GM12878 (cell line): ENCODE measurements at regions not wholly inside any gene's neighbourhood (a gene's known extent, or its start where the extent isn't known, plus 50 kb on each side); places are given as distances from the start of the nearest gene placed in this dataset.

ENCODE experiments used
- ATAC-seq: fragments of 200-7000 bp; cut with Tn5 transposase; 3 replicates; pipeline ENCODE4 v1.9.1; 2020; ENCODE audit warnings: mild to moderate bottlenecking, moderate library complexity
- BruUV-seq: library from RNA; stranded (reverse); fragments of 400-500 nt; replicated peaks from 2 replicates; lab custom pipeline; 2021; lab: Mats Ljungman, UMichigan
- CTCF ChIA-PET: fragments of 300-600 bp; sonication (Branson Sonifier 250); formaldehyde crosslinking; extraction: SDS; loops from one replicate; lab custom pipeline; 2021; ENCODE audit warnings: inconsistent platforms; lab: Yijun Ruan, JAX
- POLR2A ChIA-PET: fragments of 350-600 bp; formaldehyde crosslinking; extraction: SDS; loops from one replicate; lab custom pipeline; 2021; ENCODE audit warnings: inconsistent platforms; lab: Charles Lee
- RAD21 ChIA-PET: fragments of 300-600 bp; sonication (Branson Sonifier 250); formaldehyde crosslinking; loops from one replicate; lab custom pipeline; 2023; ENCODE audit warnings: antibody characterized with exemption; ENCODE audit not compliant: unreplicated experiment; lab: Charles Lee
- SMC1A ChIA-PET: fragments of 300-600 bp; sonication (Branson Sonifier 250); formaldehyde crosslinking; loops from one replicate; lab custom pipeline; 2023; ENCODE audit not compliant: unreplicated experiment, uncharacterized antibody; lab: Charles Lee
- DNase-seq: peaks from one replicate; pipeline ENCODE4 v3.0.0-alpha.2; 2011; ENCODE audit warnings: low read depth, low spot score
- FAIRE-seq: peaks from 3 replicates; lab custom pipeline; 2011; peaks lifted over from hg19 to GRCh38; lab: Jason Lieb, UNC
- H2AFZ ChIP-seq: 2 replicates; pipeline ENCODE4 v1.6.0; 2011; ENCODE audit warnings: low read depth, low read length, control low read depth; ENCODE audit not compliant: control insufficient read depth
- H3K27ac ChIP-seq: 2 replicates; pipeline ENCODE4 v1.5.1; 2011; ENCODE audit warnings: control low read depth; ENCODE audit not compliant: control insufficient read depth, insufficient read depth
- H3K27me3 ChIP-seq, 2 experiments: replicated peaks in 1 of 2; 2 replicates each; pipeline versions ENCODE4 v1.6.0 to v1.6.1; 2011; ENCODE audit warnings: low read length in 1 of 2; ENCODE audit not compliant: control insufficient read depth in 2 of 2, insufficient read depth in 2 of 2
- H3K36me3 ChIP-seq, 2 experiments: 2 replicates each; pipeline ENCODE4 v1.5.1; 2011; ENCODE audit warnings: low read length in 1 of 2; ENCODE audit not compliant: control insufficient read depth in 2 of 2, insufficient read depth in 2 of 2
- H3K4me1 ChIP-seq: 2 replicates; pipeline ENCODE4 v1.6.1; 2011; ENCODE audit warnings: mild to moderate bottlenecking, low read length, moderate library complexity, mixed read lengths; ENCODE audit not compliant: control insufficient read depth, insufficient read depth
- H3K4me2 ChIP-seq: 2 replicates; pipeline ENCODE4 v1.6.0; 2011; ENCODE audit warnings: control low read depth; ENCODE audit not compliant: control insufficient read depth, insufficient read depth
- H3K4me3 ChIP-seq: fragments of 200-600 bp; sonication (generic); 2 replicates; pipeline ENCODE4 v1.5.1; 2016
- H3K79me2 ChIP-seq: 2 replicates; pipeline ENCODE4 v1.6.0; 2011; ENCODE audit warnings: low read length; ENCODE audit not compliant: control insufficient read depth, insufficient read depth
- H3K9ac ChIP-seq: 2 replicates; pipeline ENCODE4 v1.8.0; 2011; ENCODE audit warnings: low read length, control low read depth, mixed read lengths; ENCODE audit not compliant: control insufficient read depth, insufficient read depth
- H3K9me3 ChIP-seq: replicated peaks from 3 replicates; pipeline ENCODE4 v1.5.1; 2011; ENCODE audit warnings: mild to moderate bottlenecking, low read length; ENCODE audit not compliant: control insufficient read depth, insufficient read depth
- H4K20me1 ChIP-seq: 2 replicates; pipeline ENCODE4 v1.6.0; 2011; ENCODE audit not compliant: control insufficient read depth, insufficient read depth
- CEBPB ChIP-seq, 2 experiments: fragments of 150-350 bp in 1 of 2; IDR thresholded peaks; 2 replicates each; pipeline ENCODE4 v1.6.1; 2012 to 2014; ENCODE audit warnings: low read depth in 2 of 2, low read length in 2 of 2, borderline replicate concordance in 1 of 2, inconsistent platforms in 1 of 2
- CHD2 ChIP-seq: IDR thresholded peaks from 2 replicates; pipeline ENCODE4 v1.6.1; 2011; ENCODE audit warnings: low read depth, low read length, improper control_type of control experiment, borderline replicate concordance
- CUX1 ChIP-seq: IDR thresholded peaks from 2 replicates; pipeline ENCODE4 v1.6.1; 2012; ENCODE audit warnings: improper control_type of control experiment, low read depth, low read length; ENCODE audit not compliant: insufficient replicate concordance
- EP300 ChIP-seq, 2 experiments: fragments of 150-350 bp in 1 of 2; IDR thresholded peaks; 2 replicates each; pipeline ENCODE4 v1.6.1; 2011 to 2012; ENCODE audit warnings: low read depth in 2 of 2, low read length in 2 of 2, borderline replicate concordance in 1 of 2, improper control_type of control experiment in 1 of 2, inconsistent platforms in 1 of 2; ENCODE audit not compliant: control insufficient read depth in 1 of 2
- IKZF1 ChIP-seq: fragments of 450-650 bp; conservative IDR thresholded peaks from 2 replicates; pipeline ENCODE4 v1.6.1; 2017; ENCODE audit warnings: antibody characterized with exemption, mild to moderate bottlenecking
- IKZF2 ChIP-seq, 2 experiments: fragments of 450-650 bp; IDR thresholded peaks; 2 replicates each; pipeline ENCODE4 v1.6.1; 2017; ENCODE audit warnings: mild to moderate bottlenecking in 2 of 2, moderate library complexity in 2 of 2
- KDM1A ChIP-seq: fragments of 200-600 bp; sonication (generic); IDR thresholded peaks from 2 replicates; pipeline ENCODE4 v1.6.1; 2016; ENCODE audit warnings: borderline replicate concordance
- NR2C1 ChIP-seq: fragments of 450-650 bp; IDR thresholded peaks from 2 replicates; pipeline ENCODE4 v1.6.1; 2017; ENCODE audit warnings: antibody characterized with exemption, mild to moderate bottlenecking, moderate library complexity
- NR2F1 ChIP-seq: fragments of 450-650 bp; conservative IDR thresholded peaks from 2 replicates; pipeline ENCODE4 v1.6.1; 2017; ENCODE audit warnings: mild to moderate bottlenecking
- PML ChIP-seq: IDR thresholded peaks from 2 replicates; pipeline ENCODE4 v1.6.1; 2012; ENCODE audit warnings: low read length, inconsistent platforms
- RELA ChIP-seq: fragments of 450-650 bp; IDR thresholded peaks from 2 replicates; pipeline ENCODE4 v1.8.0; 2014; ENCODE audit warnings: borderline replicate concordance; ENCODE audit not compliant: partially characterized antibody
- SRF ChIP-seq, 2 experiments: IDR thresholded peaks; 2 replicates each; pipeline ENCODE4 v1.6.1; 2011; ENCODE audit warnings: low read depth in 2 of 2, low read length in 2 of 2, mild to moderate bottlenecking in 1 of 2, moderate library complexity in 1 of 2
- TAF1 ChIP-seq: IDR thresholded peaks from 2 replicates; pipeline ENCODE4 v1.6.1; 2011; ENCODE audit warnings: mild to moderate bottlenecking, low read depth, low read length, borderline replicate concordance
- YBX1 ChIP-seq: fragments of 450-650 bp; IDR thresholded peaks from 2 replicates; pipeline ENCODE4 v1.6.1; 2016; ENCODE audit warnings: antibody characterized with exemption
- ZNF24 ChIP-seq: fragments of 450-650 bp; IDR thresholded peaks from 2 replicates; pipeline ENCODE4 v1.6.1; 2017; ENCODE audit warnings: antibody characterized with exemption, mild to moderate bottlenecking
- WGBS: methylation state at CpG from one replicate; pipeline ENCODE4 v1.1.6; 2016; ENCODE audit warnings: low lambda C conversion rate; ENCODE audit not compliant: insufficient replicate concordance, insufficient coverage; ENCODE audit errors: missing lambda C conversion rate; 5-methylcytosine and 5-hydroxymethylcytosine counted together
- in situ Hi-C: fragments of 300-500 bp; cut with MboI; formaldehyde crosslinking; loops from 9 replicates; pipeline ENCODE4 v1.14.3; 2018; ENCODE audit warnings: mixed read lengths
- intact Hi-C: fragments of 100-400 bp; cut with micrococcal nuclease; formaldehyde crosslinking; loops from one replicate; pipeline ENCODE4 v1.14.2; 2022; ENCODE audit not compliant: unreplicated experiment
- TF ChIP-seq, protein P1 (sequence below): fragments of 450-650 bp; IDR thresholded peaks from 2 replicates; pipeline ENCODE4 v1.6.1; 2017; ENCODE audit warnings: mild to moderate bottlenecking, moderate library complexity

DNA sequence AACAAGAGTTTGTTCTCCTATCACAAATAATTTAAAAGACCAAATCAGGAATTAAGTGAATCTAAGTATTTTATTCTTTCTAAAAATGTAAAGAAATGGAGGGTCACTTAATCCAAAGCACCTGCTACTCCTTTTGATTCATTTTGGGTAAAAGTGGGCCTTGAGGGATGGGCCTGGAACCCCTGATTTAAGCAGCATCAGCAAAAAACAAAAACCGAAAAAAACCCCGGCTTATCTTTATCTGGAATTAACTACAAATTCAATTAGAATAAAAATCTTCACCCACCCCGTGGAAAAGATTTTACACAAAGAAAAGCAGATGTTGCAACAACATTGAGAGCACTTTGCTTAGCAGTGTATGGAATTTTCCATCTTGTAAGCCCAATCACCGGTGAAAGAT is 1018.2 kb downstream of the MCTP2 start:
- 62% methylated on average over 4 of the region's 4 CpGs for WGBS
- no peak for ATAC-seq
- BruUV-seq, result no TSS peak
- Histone ChIP-seq H3K4me3 (no peak overlapping the region), H4K20me1 (no peaks in the 10 kb centered on the region), H3K9me3 (no peaks in the 10 kb centered on the region; the same call in 2 of the 3 replicates), H3K9ac (no peak overlapping the region), H3K4me2 (no peak overlapping the region), H3K36me3 (no peaks in the 10 kb centered on the region), H2AFZ (no peak overlapping the region), H3K4me1 (no peaks in the 10 kb centered on the region), H3K27me3 (no peaks in the 10 kb centered on the region), H3K79me2 (no peaks in the 10 kb centered on the region), H3K27ac (no peak overlapping the region)
- TF ChIP-seq IKZF2 (IDR thresholded peaks at IDR 0.05), result no peak
- TF ChIP-seq KDM1A, result no peak
- TF ChIP-seq, protein P1, sequence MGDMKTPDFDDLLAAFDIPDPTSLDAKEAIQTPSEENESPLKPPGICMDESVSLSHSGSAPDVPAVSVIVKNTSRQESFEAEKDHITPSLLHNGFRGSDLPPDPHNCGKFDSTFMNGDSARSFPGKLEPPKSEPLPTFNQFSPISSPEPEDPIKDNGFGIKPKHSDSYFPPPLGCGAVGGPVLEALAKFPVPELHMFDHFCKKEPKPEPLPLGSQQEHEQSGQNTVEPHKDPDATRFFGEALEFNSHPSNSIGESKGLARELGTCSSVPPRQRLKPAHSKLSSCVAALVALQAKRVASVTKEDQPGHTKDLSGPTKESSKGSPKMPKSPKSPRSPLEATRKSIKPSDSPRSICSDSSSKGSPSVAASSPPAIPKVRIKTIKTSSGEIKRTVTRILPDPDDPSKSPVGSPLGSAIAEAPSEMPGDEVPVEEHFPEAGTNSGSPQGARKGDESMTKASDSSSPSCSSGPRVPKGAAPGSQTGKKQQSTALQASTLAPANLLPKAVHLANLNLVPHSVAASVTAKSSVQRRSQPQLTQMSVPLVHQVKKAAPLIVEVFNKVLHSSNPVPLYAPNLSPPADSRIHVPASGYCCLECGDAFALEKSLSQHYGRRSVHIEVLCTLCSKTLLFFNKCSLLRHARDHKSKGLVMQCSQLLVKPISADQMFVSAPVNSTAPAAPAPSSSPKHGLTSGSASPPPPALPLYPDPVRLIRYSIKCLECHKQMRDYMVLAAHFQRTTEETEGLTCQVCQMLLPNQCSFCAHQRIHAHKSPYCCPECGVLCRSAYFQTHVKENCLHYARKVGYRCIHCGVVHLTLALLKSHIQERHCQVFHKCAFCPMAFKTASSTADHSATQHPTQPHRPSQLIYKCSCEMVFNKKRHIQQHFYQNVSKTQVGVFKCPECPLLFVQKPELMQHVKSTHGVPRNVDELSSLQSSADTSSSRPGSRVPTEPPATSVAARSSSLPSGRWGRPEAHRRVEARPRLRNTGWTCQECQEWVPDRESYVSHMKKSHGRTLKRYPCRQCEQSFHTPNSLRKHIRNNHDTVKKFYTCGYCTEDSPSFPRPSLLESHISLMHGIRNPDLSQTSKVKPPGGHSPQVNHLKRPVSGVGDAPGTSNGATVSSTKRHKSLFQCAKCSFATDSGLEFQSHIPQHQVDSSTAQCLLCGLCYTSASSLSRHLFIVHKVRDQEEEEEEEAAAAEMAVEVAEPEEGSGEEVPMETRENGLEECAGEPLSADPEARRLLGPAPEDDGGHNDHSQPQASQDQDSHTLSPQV, result no peak
- no peak for TF ChIP-seq NR2F1
- TF ChIP-seq NR2C1, result no peak
- no peak for TF ChIP-seq IKZF1
- no peak for TF ChIP-seq RELA
- TF ChIP-seq PML, result no peak
- TF ChIP-seq CHD2, result no peak
- TF ChIP-seq EP300 (IDR thresholded peaks at IDR 0.05; ENCODE audit: borderline replicate concordance in 1 of 2, control insufficient read depth in 1 of 2, low read depth in 2 of 2, low read length in 2 of 2), result no peak
- TF ChIP-seq CEBPB (IDR thresholded peaks at IDR 0.05; ENCODE audit: borderline replicate concordance in 1 of 2, low read depth in 2 of 2, low read length in 2 of 2), result no peak
- TF ChIP-seq SRF (IDR thresholded peaks at IDR 0.05; ENCODE audit: low read depth in 2 of 2, low read length in 2 of 2), result no peak
- TF ChIP-seq ZNF24, result no peak
- TF ChIP-seq TAF1, result no peak
- no peak for TF ChIP-seq YBX1
- TF ChIP-seq CUX1, result no peak
- FAIRE-seq, result no peak
- ChIA-PET CTCF (interaction anchor here (1.4 to 2.9 kb wide), 2 partner anchors 10 to 19 kb away, joined by 3 to 10 read pairs; no protein-coding TSS in a partner anchor), POLR2A (interaction anchor here (0.6 kb wide), 1 partner anchor 347 kb away, joined by 4 read pairs; no protein-coding TSS in a partner anchor), SMC1A (interaction anchor here (2.5 kb wide), 1 partner anchor 10 kb away, joined by 9 read pairs; no protein-coding TSS in a partner anchor), RAD21 (no interaction called here)
- in situ Hi-C loops (no loop called here), intact Hi-C loops (no loop called here)
- no peak for DNase-seq
